Omental fat pad (tissue), 3 donors: ENCODE measurements at regions not wholly inside any gene's neighbourhood (a gene's known extent, or its start where the extent isn't known, plus 50 kb on each side); places are given as distances from the start of the nearest gene placed in this dataset.

Experiments used
- ATAC-seq: fragments of 150-250 bp; one replicate; pipeline ENCODE4 v1.9.1; 2016; ENCODE audit warnings: mild to moderate bottlenecking, moderate library complexity; ENCODE audit not compliant: low FRiP score
- DNase-seq: peaks from one replicate; pipeline ENCODE4 v3.0.0-alpha.2; 2019; ENCODE audit warnings: low spot score
- TF ChIP-seq, protein P1 (sequence below), 3 donors: fragments of 450-650 bp; IDR thresholded peaks; one replicate each; pipeline ENCODE4 v1.5.1; 2016 to 2017; ENCODE audit warnings: antibody characterized with exemption in 3 of 3, mild to moderate bottlenecking in 3 of 3, moderate library complexity in 2 of 3

DNA sequence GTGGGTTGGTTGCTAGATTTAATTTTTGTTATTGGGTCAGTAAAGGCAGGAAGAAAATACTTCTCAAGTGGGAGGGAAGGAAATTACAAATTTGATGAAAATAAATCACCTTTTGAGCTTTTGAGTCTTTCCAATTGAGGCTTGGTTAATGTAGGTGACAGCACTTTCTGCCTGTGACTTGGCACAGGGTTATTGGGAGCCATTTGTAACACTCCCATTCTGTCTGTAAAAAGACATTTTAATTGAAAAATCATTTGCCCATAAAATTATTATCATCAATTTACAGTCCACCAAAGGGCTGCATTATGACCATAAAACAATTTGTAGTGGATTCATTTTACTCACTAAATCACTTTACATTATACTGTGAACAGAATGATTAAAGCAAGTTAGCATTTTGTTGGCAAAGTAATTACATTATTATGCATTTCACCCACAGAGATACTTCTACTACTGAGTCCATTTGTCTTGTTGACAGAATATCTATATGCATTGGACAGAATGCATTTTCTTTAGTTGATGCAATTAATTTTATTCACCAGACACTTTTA, 974.6 kb downstream of the UQCRFS1 start:
- ATAC-seq (no peak), DNase-seq (no peak)
- TF ChIP-seq, protein P1, sequence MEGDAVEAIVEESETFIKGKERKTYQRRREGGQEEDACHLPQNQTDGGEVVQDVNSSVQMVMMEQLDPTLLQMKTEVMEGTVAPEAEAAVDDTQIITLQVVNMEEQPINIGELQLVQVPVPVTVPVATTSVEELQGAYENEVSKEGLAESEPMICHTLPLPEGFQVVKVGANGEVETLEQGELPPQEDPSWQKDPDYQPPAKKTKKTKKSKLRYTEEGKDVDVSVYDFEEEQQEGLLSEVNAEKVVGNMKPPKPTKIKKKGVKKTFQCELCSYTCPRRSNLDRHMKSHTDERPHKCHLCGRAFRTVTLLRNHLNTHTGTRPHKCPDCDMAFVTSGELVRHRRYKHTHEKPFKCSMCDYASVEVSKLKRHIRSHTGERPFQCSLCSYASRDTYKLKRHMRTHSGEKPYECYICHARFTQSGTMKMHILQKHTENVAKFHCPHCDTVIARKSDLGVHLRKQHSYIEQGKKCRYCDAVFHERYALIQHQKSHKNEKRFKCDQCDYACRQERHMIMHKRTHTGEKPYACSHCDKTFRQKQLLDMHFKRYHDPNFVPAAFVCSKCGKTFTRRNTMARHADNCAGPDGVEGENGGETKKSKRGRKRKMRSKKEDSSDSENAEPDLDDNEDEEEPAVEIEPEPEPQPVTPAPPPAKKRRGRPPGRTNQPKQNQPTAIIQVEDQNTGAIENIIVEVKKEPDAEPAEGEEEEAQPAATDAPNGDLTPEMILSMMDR (IDR thresholded peaks at IDR 0.05): no peak

DNA sequence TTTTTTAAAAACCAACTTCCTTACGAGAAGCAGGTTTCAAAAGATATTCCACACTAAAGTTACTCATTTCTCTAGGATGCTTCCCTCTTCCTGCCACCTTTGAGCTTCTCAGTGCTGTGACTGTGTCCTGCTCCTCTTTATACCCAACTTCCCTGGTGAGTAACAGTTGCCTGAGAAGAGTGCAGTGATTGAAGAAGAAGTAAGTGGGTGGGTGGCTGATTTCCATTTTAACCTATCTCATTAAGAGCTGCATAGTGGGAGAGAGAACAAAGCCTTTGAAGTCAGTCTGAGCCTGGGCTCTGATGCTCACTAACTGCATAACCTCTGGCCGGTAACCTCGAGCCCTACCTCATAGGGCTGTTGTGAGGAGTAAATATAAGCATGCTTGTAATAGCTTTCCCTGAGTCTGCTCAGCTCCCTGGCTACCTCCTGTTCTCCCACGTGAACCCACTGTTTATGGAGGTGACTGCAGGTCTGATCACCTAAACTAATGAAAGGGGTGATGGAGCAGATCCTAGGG, 977.3 kb downstream of the UQCRFS1 start:
- no peak for DNase-seq
- ATAC-seq: no peak
- TF ChIP-seq, protein P1 (IDR thresholded peaks at IDR 0.05): no peak

DNA sequence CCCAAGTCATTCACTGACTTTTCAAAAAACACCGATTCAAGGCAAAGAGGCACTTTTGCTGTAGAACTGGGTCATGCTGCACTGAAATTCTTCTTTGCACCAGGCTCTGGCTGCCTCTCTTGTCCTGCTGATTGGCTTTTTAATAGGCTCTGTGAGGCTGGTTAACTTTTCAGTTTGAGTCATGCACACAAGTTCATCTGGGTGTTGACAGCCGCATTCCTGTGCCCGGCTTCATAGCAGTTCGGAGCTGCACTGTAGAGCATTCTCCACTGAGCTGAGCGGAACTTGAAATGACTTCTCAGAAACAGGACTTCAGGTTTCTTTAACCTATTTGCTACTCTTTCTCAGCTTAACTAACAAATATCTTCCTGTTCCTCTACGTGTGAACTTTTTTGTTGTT, 978.3 kb downstream of the UQCRFS1 start:
- TF ChIP-seq, protein P1 (IDR thresholded peaks at IDR 0.05): no peak
- DNase-seq: no peak
- ATAC-seq: no peak

DNA sequence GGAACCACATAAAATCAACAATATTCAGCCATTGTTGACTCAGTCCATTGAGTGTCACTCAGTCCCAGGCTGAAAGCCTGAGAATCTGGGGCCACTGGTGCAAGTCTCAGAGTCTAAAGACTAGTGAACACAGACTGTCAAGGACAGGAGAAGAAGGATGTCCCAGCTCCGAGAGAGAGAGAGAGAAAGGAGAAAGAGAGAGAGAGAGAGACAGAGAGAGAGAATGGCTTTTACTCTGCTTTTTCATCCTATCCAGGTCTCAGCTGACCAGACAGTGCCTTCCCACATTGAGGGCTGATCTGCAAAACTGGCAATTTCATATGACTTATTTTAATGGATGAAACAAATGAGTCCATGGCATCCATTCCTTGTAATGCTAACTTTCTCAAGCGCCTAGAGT, 984.1 kb downstream of the UQCRFS1 start:
- DNase-seq (no peak), ATAC-seq (no peak)
- TF ChIP-seq, protein P1 (IDR thresholded peaks at IDR 0.05): no peak

DNA sequence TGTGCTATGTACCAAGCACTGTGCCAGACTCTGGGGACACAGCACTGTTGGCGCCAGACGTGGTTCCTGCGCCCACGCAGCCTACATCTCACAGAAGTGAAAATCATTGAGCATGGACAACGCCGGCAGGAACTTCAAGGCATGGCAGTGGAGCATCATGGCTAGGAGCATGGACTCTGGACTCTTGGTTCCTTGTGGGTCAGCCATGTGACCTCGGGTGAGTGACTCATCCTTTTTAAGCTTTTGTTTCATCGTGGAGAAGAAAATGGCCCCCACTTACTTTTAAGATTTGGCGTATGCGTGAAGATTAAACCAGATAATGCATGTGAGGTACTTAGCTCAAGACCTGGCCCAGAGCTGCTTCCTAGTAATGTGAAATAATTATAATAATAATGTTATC, 988.5 kb downstream of the UQCRFS1 start:
- TF ChIP-seq, protein P1 (IDR thresholded peaks at IDR 0.05): no peak
- DNase-seq (no peak), ATAC-seq (no peak)

DNA sequence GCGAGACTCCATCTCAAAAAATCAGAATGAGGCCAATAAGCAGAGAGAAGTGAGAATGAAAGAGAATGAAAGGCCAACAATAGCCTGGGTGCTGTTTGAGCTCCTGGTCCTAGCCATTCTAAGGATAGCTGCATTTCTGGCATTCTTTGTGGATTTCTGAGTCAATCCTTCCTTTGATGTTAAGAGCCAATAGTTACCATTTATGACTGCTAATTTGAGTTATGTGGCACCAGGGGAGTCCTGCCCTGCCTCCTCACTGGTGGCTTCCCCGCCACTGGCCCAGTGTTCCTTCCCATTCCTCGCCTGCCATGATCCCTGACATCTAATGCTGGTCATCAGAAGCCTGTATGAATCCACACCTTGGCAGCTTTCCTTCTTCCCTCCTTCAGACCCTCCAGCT, 991.2 kb downstream of the UQCRFS1 start:
- TF ChIP-seq, protein P1 (IDR thresholded peaks at IDR 0.05): no peak
- DNase-seq: no peak
- no peak for ATAC-seq

DNA sequence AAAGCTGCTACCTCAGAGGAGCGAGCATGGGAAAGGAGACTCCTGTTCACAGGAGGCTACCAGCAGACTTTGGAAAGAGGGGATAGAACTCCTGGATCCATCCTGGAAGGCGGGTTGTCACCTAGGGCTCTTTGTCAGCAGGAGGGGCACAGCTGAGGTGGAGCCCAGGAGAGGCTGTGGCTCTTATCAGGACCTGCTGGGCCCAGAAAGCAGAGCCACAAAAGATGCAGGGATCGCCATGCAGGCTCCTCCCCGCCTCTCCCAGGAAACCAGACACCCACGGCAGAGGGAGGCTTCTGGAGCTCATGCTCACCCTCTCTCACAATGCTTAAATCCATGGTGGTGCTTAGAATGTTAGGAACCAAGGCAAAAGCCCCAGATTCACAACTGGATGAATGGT, 994.2 kb downstream of the UQCRFS1 start:
- no peak for ATAC-seq
- no peak for DNase-seq
- TF ChIP-seq, protein P1 (IDR thresholded peaks at IDR 0.05): no peak
